HG02852 (cell line): ENCODE measurements at regions not wholly inside any gene's neighbourhood (a gene's known extent, or its start where the extent isn't known, plus 50 kb on each side); places are given as distances from the start of the nearest gene placed in this dataset.
"Not testable (repeated sequence)": the region's sequence is repeated elsewhere in the genome, so short reads cannot be mapped to it uniquely, and the experiment has no call there.

Source experiments
- ATAC-seq: cut with Tn5 transposase; IDR thresholded peaks from one replicate; pipeline ENCODE4 v1.9.1; 2021; ENCODE audit warnings: mild to moderate bottlenecking, moderate library complexity; ENCODE audit not compliant: unreplicated experiment

DNA sequence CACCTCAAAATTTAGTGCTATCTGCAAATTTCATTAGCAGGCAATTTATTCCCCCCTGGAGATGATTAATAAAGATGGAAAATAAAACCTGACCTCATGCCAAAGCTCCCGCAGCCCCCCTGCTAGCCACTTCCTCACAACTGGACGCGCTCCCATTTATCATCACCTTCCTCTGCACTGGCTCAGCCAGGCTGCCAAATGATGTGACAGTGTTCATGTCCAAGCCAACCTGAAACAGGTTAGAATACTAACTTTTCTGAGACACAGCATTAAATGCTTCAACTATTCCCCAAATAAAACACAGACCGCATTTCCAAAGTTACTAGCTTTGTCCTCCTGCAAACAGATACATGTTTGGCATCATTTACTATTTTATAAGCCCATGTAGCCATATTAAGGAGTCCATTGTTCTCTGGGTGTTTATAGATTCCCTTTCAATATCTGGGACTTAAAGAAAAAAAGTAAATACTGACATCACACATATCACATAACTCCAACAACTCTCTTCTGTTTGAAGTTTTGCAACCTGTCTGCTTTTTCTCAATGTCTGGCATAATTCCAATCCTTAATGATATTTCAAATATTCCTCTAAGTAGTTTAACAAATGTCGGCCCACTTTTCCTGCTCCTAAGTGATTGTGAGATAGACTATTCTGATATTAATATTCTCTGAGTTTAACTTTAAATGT, 829.7 kb upstream of the FAT3 start:
- ATAC-seq: no peak

DNA sequence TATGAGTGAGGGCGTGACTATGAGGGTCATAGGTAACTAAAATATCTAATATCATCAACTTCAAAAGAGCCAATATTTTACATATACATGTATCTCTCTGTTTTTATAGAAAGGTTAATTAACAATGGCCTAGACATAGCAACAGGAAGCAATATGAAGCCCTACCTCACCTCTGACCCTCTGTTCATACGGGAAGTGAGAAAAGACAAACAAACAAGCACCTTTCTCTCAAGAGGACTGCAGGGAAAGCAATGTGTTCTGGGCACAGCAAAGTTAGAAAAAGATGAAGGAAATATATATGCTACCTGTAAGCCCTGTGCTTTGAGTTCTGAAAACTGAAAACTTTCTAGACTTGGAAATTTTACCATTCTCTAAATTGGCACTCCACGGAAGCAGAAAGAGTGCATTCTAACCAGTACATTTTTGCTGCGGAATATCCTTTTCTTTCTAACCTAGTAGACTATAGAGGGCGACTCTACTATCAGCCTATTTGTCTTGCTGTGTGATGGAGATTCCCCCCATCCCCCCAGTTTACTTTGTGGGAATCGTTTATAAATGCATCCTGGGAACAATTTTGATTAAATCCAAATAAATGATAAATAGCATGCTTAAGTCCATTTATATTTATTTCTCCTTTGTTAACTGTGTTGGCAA, 830.4 kb upstream of the FAT3 start:
- ATAC-seq: no peak

DNA sequence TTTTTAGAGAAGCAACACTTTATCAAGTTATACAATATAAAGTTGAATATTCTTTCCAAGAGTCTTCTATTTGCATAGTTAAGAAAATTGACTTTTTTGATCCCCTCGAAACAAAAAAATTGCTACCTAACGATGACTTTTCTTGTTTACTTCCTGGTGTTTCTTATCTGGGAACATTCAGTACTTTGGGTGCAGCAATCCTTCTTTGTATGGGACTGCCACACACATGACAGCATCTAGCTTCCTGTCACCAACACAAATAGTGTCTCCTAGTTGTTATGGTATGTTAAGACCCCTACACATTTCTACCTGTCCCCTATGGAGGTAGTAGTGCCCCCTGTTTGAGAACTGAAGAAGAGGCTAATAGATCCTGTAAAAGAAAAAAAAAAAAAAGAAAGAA, 841.7 kb upstream of the FAT3 start:
- ATAC-seq: no peak

DNA sequence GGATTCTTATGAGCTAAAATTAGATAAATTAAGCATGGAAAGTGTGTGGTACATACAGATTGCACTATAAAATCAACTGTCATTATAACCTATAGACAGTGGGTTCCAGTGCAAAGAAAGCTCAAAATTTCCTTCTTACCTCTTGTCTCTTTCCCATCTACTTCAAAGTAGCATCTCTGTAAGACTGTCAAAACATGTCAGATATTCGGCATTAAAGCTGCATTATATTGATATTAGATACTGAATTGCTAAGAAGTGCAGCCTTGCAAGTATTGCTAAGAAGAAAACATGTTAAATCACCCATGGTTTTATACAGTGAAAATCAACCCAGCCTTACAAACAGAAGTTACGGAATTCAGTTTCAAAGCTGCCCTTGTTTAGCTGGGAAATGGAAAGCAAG, 849.8 kb upstream of the FAT3 start:
- ATAC-seq: no peak

DNA sequence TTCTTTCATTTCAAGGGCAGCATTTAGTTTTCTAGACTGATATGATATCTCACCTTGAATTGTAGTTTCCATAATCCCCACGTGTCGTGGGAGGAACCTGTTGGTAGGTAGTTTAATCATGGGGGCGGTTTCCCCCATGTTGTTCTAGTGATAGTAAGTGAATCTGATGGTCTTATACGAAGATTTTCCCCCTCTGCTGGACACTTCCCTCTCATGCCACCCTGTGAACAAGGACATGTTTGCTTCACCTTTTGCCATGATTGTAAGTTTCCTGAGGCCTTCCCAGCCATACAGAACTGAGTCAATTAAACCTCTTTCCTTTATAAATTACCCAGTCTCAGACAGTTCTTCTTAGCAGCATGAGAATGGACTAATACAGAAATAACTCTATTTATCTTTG, 851.1 kb upstream of the FAT3 start:
- ATAC-seq: no peak

DNA sequence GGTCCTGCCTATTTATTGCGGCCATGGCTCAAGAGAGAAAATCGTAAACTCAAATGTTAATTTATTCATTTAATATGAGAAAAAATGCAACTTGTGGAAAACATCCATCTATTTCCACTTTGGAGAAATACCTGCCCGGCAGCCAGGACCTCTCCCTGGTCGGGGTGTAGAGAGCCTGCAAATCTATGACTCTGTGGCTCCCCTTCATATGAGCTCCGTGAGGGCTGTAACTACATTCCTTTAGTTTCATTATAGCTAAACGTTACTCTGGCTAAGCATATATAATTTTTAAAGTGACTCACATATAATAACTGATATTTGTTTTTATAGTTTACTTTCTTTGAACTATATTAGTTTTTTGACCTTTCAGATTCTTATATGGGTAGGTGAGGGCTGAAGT, 857.8 kb upstream of the FAT3 start:
- no peak for ATAC-seq

DNA sequence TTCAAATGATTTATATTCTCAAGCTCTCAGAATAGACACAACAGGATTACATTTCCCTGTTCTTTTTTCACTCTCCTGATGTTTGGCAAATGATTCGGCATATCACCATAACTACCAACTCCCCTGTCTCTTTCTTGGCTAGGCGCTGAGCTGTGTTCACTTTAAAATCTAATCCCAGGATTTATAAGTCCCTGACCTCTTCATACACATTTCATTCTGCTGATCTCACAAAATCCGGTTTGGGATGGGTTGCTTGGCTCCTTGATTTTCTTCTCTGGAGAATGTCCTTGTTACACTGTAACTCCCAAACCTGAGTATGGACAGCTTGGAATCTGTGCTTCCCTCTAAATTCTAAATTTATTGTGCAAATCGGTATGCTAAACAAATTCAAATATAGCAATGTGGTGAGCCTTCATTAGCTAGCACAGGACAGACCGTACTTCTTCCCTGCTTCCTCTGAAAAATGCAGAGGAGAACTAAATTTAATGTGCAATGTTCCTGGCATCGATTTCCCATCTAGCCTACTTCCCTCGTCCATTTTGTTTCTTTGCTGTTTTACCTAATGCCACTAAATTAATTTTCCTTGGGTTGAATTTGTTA, 858.5 kb upstream of the FAT3 start:
- no peak for ATAC-seq

DNA sequence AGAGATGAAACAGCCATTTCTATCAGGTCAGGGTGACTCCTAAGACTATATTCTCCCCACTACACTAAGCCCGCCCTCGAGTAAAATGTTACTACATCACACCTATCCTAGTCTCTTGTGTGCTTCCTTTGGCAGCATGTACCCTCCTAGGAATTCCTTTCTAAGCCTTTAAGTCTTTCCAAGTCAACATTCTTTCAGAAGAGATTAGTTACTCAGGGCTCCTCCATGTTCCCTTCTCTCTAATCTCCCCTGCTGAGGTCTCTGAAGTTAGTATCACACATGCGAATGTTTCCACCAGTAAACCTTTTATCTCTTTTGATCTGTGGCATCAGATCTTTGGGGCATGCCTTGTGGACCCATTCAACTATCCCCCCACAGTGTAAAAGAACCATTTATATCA, 873.7 kb upstream of the FAT3 start:
- ATAC-seq: no peak

DNA sequence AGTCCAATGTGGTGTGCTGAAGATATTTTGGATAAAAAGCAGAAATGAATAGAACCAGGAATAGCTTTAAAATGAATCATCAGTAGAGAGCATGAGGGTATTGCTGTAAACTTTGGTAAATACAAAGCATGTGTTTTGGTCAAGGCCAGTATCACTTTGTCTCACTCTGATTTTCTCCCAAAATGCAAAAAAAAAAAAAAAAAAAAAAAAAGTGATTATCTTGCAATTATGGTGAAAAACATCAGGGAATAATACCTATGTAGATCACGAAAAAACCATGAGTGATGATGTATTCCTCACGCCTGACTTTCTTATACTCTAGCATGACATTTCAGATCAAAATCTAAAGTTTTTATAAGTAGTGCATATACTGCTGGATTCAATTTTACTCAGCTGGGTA, 897.9 kb upstream of the FAT3 start:
- ATAC-seq: no peak

DNA sequence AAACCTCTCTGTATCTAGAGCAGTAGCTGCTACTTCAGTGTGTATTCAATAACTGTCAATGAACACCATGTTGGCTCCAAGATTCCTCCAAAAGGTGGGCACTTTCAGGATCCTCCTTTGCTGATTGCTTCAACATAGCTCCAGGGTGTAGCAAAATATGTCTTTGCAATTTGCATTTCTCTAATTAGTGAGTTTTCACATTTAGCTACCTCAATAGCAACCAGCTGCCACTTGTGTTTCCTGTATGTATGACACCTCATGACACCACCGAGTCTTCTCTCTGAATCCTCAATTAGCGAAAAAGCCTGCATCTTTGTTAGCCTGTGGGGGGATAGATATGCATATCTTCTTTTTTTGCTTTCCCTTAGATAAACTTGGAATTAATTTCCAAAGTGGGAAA, 898.3 kb upstream of the FAT3 start:
- no peak for ATAC-seq

DNA sequence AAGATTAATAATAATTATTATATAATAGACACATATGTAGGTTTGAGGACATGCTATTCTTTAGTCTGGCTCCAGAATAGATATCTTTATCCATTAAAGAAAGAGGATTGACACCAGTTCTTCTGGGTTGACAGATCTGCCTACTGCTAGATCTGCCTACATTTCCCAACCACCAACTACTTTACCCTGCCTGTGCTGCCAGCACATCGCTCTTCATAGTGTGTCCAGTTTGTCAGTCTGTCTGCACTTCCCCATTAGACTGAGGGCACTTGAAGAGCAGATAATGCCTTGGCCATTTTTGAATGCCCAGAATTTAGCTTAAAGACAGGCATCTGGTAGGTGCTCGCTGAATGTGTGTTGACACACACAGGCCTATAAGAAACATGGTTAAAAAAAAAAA, 910.1 kb upstream of the FAT3 start:
- no peak for ATAC-seq

DNA sequence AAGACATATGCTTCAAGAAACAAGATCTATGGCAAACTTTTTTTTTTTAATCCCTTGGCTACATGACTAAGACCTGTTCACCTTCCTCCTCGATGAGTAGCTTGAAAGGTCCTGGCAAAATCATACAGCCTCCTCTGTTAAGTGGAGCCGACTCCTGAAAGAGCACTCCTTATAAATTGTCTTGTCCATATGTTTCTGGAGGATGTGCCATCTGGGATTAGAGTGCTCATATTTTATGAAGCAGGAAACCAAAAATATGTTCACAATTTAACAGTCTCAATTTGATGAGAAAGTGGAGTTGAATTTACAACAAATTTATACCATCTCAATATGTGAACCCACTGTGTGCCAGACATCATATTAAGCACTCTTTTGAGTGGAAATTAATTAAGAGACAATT, 912.1 kb upstream of the FAT3 start:
- ATAC-seq: no peak

DNA sequence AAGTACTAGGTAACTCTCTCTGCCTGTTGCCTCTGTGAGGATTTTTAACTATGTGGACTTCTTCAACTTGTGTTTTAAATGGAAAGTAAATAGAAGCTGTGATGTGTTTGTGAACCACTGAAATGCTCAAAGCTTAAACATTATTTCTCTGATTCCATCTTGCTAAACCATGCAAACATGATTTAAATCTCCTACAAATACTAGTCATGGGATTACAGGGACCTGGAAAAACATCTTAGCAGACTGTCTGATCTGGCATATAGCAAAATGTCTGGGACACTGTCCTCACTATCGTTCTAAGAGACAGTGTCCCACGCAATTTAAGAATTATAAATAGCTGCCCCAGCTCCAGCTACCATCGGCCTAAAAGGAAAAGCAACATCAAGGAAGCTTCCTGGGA, 914.5 kb upstream of the FAT3 start:
- ATAC-seq: no peak

DNA sequence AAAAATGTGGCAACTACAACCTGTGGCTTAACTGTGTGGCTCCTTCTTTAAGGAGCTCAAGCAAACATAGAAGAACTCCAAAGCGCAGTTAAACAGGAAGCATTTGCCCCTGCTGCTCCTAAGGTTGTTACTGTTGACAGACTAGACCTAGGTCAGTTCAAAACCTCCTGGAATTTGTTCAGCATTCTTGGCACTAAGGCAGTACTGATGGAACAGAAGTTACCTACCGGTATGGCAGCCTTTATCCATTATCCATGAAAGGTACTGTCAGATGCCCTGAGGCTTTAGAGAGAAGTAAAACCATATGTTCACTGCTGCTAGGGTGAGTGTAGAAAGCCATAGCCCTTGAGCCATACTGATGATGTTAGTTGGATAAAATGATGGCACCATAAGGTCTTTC, 916.5 kb upstream of the FAT3 start:
- no peak for ATAC-seq

DNA sequence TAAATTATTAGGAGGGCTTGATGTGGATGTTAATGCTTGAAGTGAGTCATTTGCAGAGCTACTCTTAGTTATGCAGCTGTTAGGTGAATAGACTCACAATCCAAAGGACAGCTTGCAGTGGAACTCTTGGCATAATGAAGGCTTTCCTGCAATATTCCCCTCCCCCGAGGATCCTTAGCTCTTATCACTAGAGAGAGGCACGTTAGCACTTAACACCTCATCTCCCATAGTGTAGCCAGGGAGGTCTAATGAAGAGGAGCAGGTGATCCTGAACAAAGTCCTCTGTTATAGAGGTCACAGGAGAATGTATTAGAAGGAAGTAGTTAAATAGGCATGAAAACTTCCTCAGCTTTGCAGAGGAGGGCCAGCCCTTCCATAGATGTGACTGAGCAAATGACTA, 919.2 kb upstream of the FAT3 start:
- ATAC-seq: no peak

DNA sequence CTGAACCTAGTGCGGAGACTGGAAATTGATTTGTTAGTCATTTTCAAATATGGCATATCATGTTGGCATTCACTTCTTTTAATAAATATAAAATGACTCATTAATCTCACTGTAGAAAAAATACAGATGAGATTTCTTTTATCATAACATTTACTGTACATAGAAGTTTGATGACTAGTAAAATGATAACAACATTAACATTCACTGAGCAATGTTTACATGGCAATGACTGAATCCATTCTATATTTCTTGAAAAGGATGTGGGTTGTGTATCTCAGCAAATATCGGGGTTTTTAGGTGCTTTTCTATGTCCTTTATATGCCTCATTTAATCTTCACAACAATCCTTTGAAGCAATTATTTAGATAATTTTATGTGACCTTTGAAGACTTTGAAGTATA, 920.9 kb upstream of the FAT3 start:
- no peak for ATAC-seq

DNA sequence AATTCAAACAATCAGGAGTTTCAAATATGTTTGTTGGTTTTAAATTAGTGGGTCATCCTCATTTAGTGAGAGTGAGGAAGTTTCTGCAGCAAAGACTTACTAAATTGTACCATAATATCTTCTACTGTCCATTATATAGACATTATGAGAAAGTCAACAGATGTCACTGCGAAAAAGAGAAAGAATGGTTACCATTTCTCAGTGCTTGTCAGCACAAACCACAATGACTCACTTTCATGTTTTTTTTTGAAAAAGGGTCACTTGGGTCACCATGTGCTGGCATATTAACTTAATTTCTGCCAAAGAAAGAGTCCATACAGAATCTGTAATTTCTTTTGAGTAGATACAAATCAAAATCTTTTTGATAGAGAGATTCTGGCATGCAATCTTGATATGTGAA, 924.6 kb upstream of the FAT3 start:
- no peak for ATAC-seq

DNA sequence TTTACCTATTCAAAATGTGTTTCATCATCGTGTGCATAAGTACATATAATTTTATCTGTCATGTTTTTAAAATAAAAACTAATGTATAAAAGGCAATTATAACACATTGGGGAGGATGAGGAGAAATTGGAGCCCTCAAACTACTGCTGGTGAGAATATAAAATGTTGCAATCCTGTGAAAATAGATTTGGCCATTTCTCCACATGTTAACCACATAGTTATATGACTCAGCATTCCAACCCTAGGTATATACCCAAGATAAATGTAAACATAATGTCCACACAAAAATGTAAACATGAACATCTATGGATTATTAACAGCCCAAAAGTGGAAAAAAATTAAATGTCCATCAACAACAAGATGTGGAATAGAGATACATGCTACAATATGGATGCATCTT, 928.0 kb upstream of the FAT3 start:
- ATAC-seq: no peak

DNA sequence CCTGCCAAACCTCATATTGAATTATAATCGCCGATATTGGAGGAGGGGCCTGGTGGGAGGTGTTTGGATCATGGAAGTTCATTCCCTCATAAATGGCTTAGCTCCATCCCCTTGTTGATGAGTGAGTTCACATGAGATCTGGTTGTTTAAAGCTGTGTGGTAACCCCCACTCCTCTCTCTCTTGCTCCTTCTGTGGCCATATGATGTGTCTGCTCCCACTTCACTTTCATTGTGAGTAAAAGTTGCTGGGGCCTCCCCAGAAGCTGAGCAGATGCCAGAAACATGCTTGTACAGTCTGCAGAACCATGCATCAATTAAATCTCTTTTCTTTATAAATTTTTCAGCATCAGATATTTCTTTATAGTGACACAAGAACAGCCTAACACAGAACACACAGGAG, 929.0 kb upstream of the FAT3 start:
- peak; percentile 83 for ATAC-seq

DNA sequence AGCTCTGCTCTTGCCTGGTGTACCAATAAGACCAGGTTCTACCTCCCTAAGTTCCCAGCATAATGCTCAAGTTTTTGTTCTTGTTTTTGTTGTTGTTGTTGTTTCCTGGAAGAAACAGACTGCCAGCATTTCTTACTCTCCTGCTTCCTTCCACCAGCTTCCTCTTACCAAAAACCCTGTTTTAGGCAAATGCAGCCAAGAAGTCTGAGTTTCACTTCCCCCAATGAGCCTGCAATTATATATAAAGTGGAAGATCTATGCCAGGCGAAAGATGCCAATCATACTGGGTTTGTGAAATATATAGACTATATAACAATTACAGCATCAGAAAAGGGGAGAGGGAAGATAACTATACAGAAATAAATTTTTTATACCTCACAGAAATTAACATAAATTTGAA, 931.5 kb upstream of the FAT3 start:
- ATAC-seq: no peak

DNA sequence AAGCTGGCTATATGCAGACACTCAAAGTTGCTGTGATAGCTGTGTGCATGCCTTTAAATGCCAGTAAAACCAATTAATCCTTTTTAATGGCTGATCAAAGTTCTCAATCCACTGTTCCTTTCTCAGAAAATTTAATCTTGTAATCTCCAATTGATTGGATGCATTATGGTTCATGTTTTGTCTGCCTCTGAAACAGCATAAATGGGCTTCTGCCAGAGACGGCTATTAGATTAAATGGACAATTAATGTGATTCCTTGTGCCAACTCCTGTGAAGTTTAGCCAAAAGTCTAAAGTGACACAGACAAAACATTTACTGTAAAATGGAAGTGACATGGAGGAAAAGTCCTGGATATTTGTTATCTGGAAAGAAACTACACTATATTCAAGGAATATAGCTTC, 952.5 kb upstream of the FAT3 start:
- no peak for ATAC-seq

DNA sequence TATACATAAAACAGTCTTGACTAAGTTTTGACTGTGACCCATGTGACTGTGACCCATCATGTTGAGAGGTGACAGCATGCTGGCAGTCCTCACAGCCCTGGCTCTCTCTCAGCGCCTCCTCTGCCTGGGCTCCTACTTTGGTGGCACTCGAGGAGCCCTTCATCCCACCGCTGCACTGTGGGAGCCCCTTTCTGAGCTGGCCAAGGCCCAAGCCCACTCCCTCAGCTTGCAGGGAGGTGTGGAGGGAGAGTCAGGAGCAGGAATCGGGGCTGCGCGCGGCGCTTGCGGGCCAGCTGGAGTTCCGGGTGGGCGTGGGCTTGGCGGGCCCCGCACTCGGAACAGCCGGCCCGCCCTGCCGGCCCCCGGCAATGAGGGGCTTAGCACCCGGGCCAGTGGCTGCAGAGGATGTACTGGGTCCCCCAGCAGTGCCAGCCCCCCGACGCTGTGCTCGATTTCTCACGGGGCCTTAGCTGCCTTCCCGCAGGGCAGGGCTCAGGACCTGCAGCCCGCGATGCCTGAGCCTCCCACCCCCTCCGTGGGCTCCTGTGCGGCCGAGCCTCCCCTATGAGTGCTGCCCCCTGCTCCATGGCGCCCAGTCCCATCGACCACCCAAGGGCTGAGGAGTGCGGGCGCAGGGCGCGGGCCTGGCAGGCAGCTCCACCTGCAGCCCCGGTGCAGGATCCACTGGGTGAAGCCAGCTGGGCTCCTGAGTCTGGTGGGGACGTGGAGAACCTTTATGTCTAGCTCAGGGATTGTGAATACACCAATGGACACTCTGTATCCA, 955.9 kb upstream of the FAT3 start:
- not testable (repeated sequence) for ATAC-seq
